Neural progenitor cell (in vitro differentiated cells): ENCODE measurements at regions not wholly inside any gene's neighbourhood (a gene's known extent, or its start where the extent isn't known, plus 50 kb on each side); places are given as distances from the start of the nearest gene placed in this dataset.

Experiments
- DNase-seq: peaks from one replicate; pipeline ENCODE4 v3.0.0-alpha.2; 2016; ENCODE audit warnings: low spot score
- H2AFZ ChIP-seq: fragments of 200-600 bp; sonication (generic); replicated peaks from 2 replicates; pipeline ENCODE4 v1.6.1; 2016; ENCODE audit warnings: antibody characterized with exemption
- H3F3A ChIP-seq: fragments of 200-600 bp; sonication (generic); 2 replicates; pipeline ENCODE4 v1.6.1; 2016; ENCODE audit warnings: antibody characterized with exemption, low read depth
- H3K27ac ChIP-seq: fragments of 200-600 bp; sonication (generic); 2 replicates; pipeline ENCODE4 v1.5.1; 2016; ENCODE audit warnings: mild to moderate bottlenecking
- H3K27me3 ChIP-seq: fragments of 200-600 bp; sonication (generic); 2 replicates; pipeline ENCODE4 v1.6.1; 2016; ENCODE audit warnings: mild to moderate bottlenecking, moderate library complexity
- H3K36me3 ChIP-seq: fragments of 200-600 bp; sonication (generic); 2 replicates; pipeline ENCODE4 v1.5.1; 2016
- H3K4me1 ChIP-seq: fragments of 200-600 bp; sonication (generic); 2 replicates; pipeline ENCODE4 v1.6.1; 2016; ENCODE audit warnings: mixed run types
- H3K4me2 ChIP-seq: fragments of 200-600 bp; sonication (generic); 2 replicates; pipeline ENCODE4 v1.6.1; 2016
- H3K4me3 ChIP-seq: fragments of 200-600 bp; sonication (generic); 2 replicates; pipeline ENCODE4 v1.5.1; 2016
- H3K79me2 ChIP-seq: fragments of 200-600 bp; sonication (generic); 2 replicates; pipeline ENCODE4 v1.6.1; 2016; ENCODE audit warnings: low read depth
- H3K9ac ChIP-seq: fragments of 200-600 bp; sonication (generic); 2 replicates; pipeline ENCODE4 v1.6.1; 2016
- H3K9me3 ChIP-seq: fragments of 200-600 bp; sonication (generic); 2 replicates; pipeline ENCODE4 v1.5.1; 2016; ENCODE audit warnings: low read depth
- H4K20me1 ChIP-seq: fragments of 200-600 bp; sonication (generic); 2 replicates; pipeline ENCODE4 v1.6.1; 2016; ENCODE audit warnings: low read depth
- H3K27ac Mint-ChIP-seq: 3 replicates; pipeline ENCODE4 v1.8.0; 2021; ENCODE audit warnings: mixed read lengths
- H3K27me3 Mint-ChIP-seq: 2 replicates; pipeline ENCODE4 v1.8.0; 2022; ENCODE audit warnings: low read depth, mild to moderate bottlenecking, inconsistent platforms, moderate library complexity, mixed read lengths; ENCODE audit not compliant: insufficient read depth
- H3K36me3 Mint-ChIP-seq: 3 replicates; pipeline ENCODE4 v1.8.0; 2021; ENCODE audit warnings: mixed read lengths
- H3K4me1 Mint-ChIP-seq: 3 replicates; pipeline ENCODE4 v1.8.0; 2021; ENCODE audit warnings: mixed read lengths
- H3K4me3 Mint-ChIP-seq: 3 replicates; pipeline ENCODE4 v1.8.0; 2021; ENCODE audit warnings: mild to moderate bottlenecking, moderate library complexity, mixed read lengths
- H3K9me3 Mint-ChIP-seq: 3 replicates; pipeline ENCODE4 v1.8.0; 2020; ENCODE audit warnings: mixed read lengths
- CTCF ChIP-seq: fragments of 200-600 bp; sonication (generic); IDR thresholded peaks from 2 replicates; pipeline ENCODE4 v1.5.1; 2017; ENCODE audit warnings: antibody characterized with exemption, mild to moderate bottlenecking
- EZH2 ChIP-seq: fragments of 200-600 bp; sonication (generic); IDR thresholded peaks from 2 replicates; pipeline ENCODE4 v1.6.1; 2017; ENCODE audit warnings: antibody characterized with exemption, mild to moderate bottlenecking, moderate library complexity
- EZH2phosphoT487 ChIP-seq: fragments of 200-600 bp; sonication (generic); IDR thresholded peaks from 2 replicates; pipeline ENCODE4 v1.6.1; 2017; ENCODE audit warnings: antibody characterized with exemption

GRCh38 chr10:47190802-47191450, 109.1 kb upstream of the GDF10 start:
- Histone ChIP-seq H3K9ac (no peak overlapping the region), H3K36me3 (no peaks in the 10 kb centered on the region), H4K20me1 (no peaks in the 10 kb centered on the region), H3F3A (no peaks in the 10 kb centered on the region), H3K9me3 (no peaks in the 10 kb centered on the region), H2AFZ (no peak overlapping the region), H3K4me2 (no peak overlapping the region), H3K4me1 (no peaks in the 10 kb centered on the region), H3K4me3 (no peak overlapping the region), H3K27me3 (no peaks in the 10 kb centered on the region), H3K79me2 (no peaks in the 10 kb centered on the region), H3K27ac (no peak overlapping the region)
- Mint-ChIP-seq H3K27me3 (peaks cover 3% of the 10 kb centered on the region), H3K36me3 (no peaks in the 10 kb centered on the region), H3K27ac (no peak overlapping the region), H3K4me1 (peaks cover 4% of the 10 kb centered on the region), H3K4me3 (no peak overlapping the region), H3K9me3 (peaks cover 4% of the 10 kb centered on the region)
- no peak for DNase-seq
- TF ChIP-seq CTCF (no peak), EZH2phosphoT487 (no peak), EZH2 (no peak)

GRCh38 chr10:47192273-47192672, 107.7 kb upstream of the GDF10 start:
- Mint-ChIP-seq H3K4me1 (peaks cover 4% of the 10 kb centered on the region), H3K9me3 (peaks cover 2% of the 10 kb centered on the region), H3K4me3 (no peak overlapping the region), H3K27ac (no peak overlapping the region), H3K36me3 (no peaks in the 10 kb centered on the region), H3K27me3 (peaks cover 3% of the 10 kb centered on the region)
- no peak for TF ChIP-seq EZH2
- TF ChIP-seq EZH2phosphoT487: no peak
- TF ChIP-seq CTCF: no peak
- Histone ChIP-seq H3K4me2 (no peak overlapping the region), H3K4me3 (no peak overlapping the region), H3K79me2 (no peaks in the 10 kb centered on the region), H3K27me3 (no peaks in the 10 kb centered on the region), H2AFZ (no peak overlapping the region), H3F3A (no peaks in the 10 kb centered on the region), H3K27ac (no peak overlapping the region), H4K20me1 (no peaks in the 10 kb centered on the region), H3K9me3 (no peaks in the 10 kb centered on the region), H3K36me3 (no peaks in the 10 kb centered on the region), H3K4me1 (no peaks in the 10 kb centered on the region), H3K9ac (no peak overlapping the region)
- no peak for DNase-seq

GRCh38 chr10:47193666-47194065, 106.3 kb upstream of the GDF10 start:
- DNase-seq: no peak
- H3K4me2 ChIP-seq: no peak overlapping the region
- peaks cover 2% of the 10 kb centered on the region for H3K9me3 Mint-ChIP-seq
- no peaks in the 10 kb centered on the region for H3K79me2 ChIP-seq
- no peaks in the 10 kb centered on the region for H3K36me3 ChIP-seq
- H3K4me3 Mint-ChIP-seq: no peak overlapping the region
- H2AFZ ChIP-seq: no peak overlapping the region
- TF ChIP-seq EZH2 (no peak), CTCF (no peak), EZH2phosphoT487 (no peak)
- H3K9ac ChIP-seq: no peak overlapping the region
- no peaks in the 10 kb centered on the region for H3K27me3 ChIP-seq
- no peaks in the 10 kb centered on the region for H3K9me3 ChIP-seq
- no peaks in the 10 kb centered on the region for H3K36me3 Mint-ChIP-seq
- no peaks in the 10 kb centered on the region for H3F3A ChIP-seq
- no peak overlapping the region for H3K4me3 ChIP-seq
- no peaks in the 10 kb centered on the region for H4K20me1 ChIP-seq
- no peaks in the 10 kb centered on the region for H3K4me1 ChIP-seq
- H3K27ac ChIP-seq: no peak overlapping the region
- H3K27me3 Mint-ChIP-seq: peaks cover 3% of the 10 kb centered on the region
- H3K4me1 Mint-ChIP-seq: peaks cover 12% of the 10 kb centered on the region
- H3K27ac Mint-ChIP-seq: no peak overlapping the region
